ENCODE measurements at regions not wholly inside any gene's neighbourhood (a gene's known extent, or its start where the extent isn't known, plus 50 kb on each side); places are given as distances from the start of the nearest gene placed in this dataset.

DNA sequence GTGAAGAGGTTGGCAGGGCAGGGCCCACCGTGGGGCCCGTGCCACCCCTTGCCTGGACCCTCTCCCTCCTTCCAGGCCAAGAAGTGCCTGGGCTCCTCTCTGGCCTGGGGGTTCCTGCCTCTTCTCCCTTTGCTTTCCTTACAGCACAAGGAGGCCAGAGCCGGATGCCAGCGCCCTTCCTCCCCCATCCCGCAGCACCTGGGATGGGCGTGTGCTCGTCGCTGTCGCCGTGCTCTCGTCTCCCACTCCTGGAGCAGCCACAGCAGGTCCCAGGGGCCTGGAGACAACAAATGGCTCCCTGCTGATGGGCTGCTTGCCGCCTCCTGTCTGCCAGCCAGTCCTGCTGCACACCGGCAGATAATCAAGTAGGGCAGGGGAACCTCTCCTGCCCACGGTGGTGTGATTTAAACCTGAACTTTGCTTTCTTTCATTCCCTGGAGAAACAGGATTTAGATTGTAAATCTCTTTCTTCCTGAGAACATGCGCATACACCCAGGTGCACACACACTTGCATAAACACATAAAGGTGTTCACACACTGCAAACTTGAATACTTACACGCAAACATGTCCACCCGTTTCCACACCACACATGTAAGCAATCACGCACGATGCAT is 50.8 kb upstream of the POU3F1 start:
- no peak overlapping the region for H3K4me3 ChIP-seq
- H3K36me3 ChIP-seq: no peaks in the 10 kb centered on the region
- H3K27me3 ChIP-seq (ENCODE audit: low read depth): peaks cover 9% of the 10 kb centered on the region
- no peaks in the 10 kb centered on the region for H3K9me3 ChIP-seq
- no peak for ATAC-seq
- TF ChIP-seq, protein P1, sequence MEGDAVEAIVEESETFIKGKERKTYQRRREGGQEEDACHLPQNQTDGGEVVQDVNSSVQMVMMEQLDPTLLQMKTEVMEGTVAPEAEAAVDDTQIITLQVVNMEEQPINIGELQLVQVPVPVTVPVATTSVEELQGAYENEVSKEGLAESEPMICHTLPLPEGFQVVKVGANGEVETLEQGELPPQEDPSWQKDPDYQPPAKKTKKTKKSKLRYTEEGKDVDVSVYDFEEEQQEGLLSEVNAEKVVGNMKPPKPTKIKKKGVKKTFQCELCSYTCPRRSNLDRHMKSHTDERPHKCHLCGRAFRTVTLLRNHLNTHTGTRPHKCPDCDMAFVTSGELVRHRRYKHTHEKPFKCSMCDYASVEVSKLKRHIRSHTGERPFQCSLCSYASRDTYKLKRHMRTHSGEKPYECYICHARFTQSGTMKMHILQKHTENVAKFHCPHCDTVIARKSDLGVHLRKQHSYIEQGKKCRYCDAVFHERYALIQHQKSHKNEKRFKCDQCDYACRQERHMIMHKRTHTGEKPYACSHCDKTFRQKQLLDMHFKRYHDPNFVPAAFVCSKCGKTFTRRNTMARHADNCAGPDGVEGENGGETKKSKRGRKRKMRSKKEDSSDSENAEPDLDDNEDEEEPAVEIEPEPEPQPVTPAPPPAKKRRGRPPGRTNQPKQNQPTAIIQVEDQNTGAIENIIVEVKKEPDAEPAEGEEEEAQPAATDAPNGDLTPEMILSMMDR (IDR thresholded peaks at IDR 0.05): no peak
- no peak for DNase-seq
- no peaks in the 10 kb centered on the region for H3K4me1 ChIP-seq
- intact Hi-C loops (cut with DNase I): no loop called here
- no peak overlapping the region for H3K27ac ChIP-seq
